Nephron progenitor cell (in vitro differentiated cells): ENCODE measurements at regions not wholly inside any gene's neighbourhood (a gene's known extent, or its start where the extent isn't known, plus 50 kb on each side); places are given as distances from the start of the nearest gene placed in this dataset.
"Not testable (repeated sequence)": the region's sequence is repeated elsewhere in the genome, so short reads cannot be mapped to it uniquely, and the experiment has no call there.

Source experiments
- DNase-seq: peaks from one replicate; pipeline ENCODE4 v3.0.0; 2021
- H3K27ac Mint-ChIP-seq: 2 replicates; pipeline ENCODE4 v1.8.0; 2021; ENCODE audit warnings: mild to moderate bottlenecking, moderate library complexity, mixed read lengths
- H3K27me3 Mint-ChIP-seq: 2 replicates; pipeline ENCODE4 v1.8.0; 2021; ENCODE audit warnings: mild to moderate bottlenecking, low read depth, mixed read lengths; ENCODE audit not compliant: poor library complexity
- H3K36me3 Mint-ChIP-seq: 2 replicates; pipeline ENCODE4 v1.8.0; 2021; ENCODE audit warnings: low read depth, mixed read lengths
- H3K4me1 Mint-ChIP-seq: 2 replicates; pipeline ENCODE4 v1.8.0; 2021; ENCODE audit warnings: mixed read lengths
- H3K4me3 Mint-ChIP-seq: 2 replicates; pipeline ENCODE4 v1.8.0; 2021; ENCODE audit warnings: mild to moderate bottlenecking, moderate library complexity, mixed read lengths
- H3K9me3 Mint-ChIP-seq: 2 replicates; pipeline ENCODE4 v1.8.0; 2021; ENCODE audit warnings: mild to moderate bottlenecking, moderate library complexity, mixed read lengths
- CTCF ChIP-seq: fragments of 200-600 bp; sonication (generic); IDR thresholded peaks from 2 replicates; pipeline ENCODE4 v1.5.0; 2021; ENCODE audit warnings: antibody characterized with exemption

DNA sequence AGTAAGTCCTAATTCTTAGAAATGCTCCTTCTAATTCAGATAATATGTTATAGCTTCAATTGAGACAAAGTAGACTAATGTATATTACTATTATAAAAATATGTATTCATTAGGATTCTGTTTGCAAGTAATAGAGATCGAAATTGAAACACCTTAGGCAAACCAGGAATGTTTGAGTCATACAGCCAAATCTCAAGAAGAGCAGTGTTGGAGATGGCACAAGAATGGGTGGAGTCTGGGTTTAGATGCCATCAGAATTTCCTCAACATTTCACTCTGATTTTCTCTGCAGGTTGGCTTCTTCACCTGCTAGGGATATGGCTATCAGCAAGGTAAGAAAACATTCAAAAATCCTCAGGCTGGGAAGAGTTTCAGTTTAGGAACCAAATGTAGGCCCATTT is 405.4 kb downstream of the CCDC85A start:
- Mint-ChIP-seq H3K36me3 (no peaks in the 10 kb centered on the region), H3K9me3 (no peaks in the 10 kb centered on the region), H3K4me1 (no peaks in the 10 kb centered on the region), H3K4me3 (no peak overlapping the region), H3K27me3 (no peaks in the 10 kb centered on the region), H3K27ac (no peak overlapping the region)
- no peak for DNase-seq
- no peak for TF ChIP-seq CTCF

GRCh38 chr2:56589835-56590234 is 406.0 kb downstream of the CCDC85A start:
- Mint-ChIP-seq H3K9me3 (no peaks in the 10 kb centered on the region), H3K27ac (no peak overlapping the region), H3K4me1 (no peaks in the 10 kb centered on the region), H3K27me3 (no peaks in the 10 kb centered on the region), H3K4me3 (no peak overlapping the region), H3K36me3 (no peaks in the 10 kb centered on the region)
- DNase-seq, result no peak
- no peak for TF ChIP-seq CTCF

- Mint-ChIP-seq H3K4me3 (no peak overlapping the region), H3K27me3 (no peaks in the 10 kb centered on the region), H3K36me3 (no peaks in the 10 kb centered on the region), H3K27ac (no peak overlapping the region), H3K9me3 (no peaks in the 10 kb centered on the region), H3K4me1 (no peaks in the 10 kb centered on the region)
- no peak for DNase-seq
- TF ChIP-seq CTCF, result no peak
Observed at GRCh38 chr2:56590611-56591010, 406.8 kb downstream of the CCDC85A start.

DNA sequence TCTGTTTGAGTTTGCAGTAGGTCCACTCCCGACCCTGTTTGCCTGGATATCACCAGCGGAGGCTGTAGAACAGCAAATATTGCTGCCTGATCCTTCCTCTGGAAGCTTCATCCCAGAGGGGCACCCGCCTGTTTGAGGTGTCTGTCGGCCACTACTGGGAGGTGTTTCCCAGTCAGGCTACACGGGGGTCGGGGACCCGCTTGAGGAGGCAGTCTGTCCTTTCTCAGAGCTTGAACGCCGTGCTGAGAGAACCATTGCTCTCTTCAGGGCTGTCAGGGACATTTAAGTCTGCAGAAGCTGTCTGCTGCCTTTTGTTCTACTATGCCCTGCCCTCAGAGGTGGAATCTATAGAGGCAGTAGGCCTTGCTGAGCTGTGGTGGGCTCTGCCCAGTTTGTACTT is 422.3 kb downstream of the CCDC85A start:
- H3K27me3 Mint-ChIP-seq, DNase-seq, H3K4me1 Mint-ChIP-seq, H3K4me3 Mint-ChIP-seq, H3K9me3 Mint-ChIP-seq, H3K27ac Mint-ChIP-seq, H3K36me3 Mint-ChIP-seq: not testable (repeated sequence)

GRCh38 chr2:56613254-56613653 is 429.5 kb downstream of the CCDC85A start:
- H3K4me1 Mint-ChIP-seq, result no peaks in the 10 kb centered on the region
- H3K27me3 Mint-ChIP-seq, result peaks cover 9% of the 10 kb centered on the region
- peaks cover 2% of the 10 kb centered on the region for H3K9me3 Mint-ChIP-seq
- no peaks in the 10 kb centered on the region for H3K36me3 Mint-ChIP-seq
- no peak overlapping the region for H3K4me3 Mint-ChIP-seq
- TF ChIP-seq CTCF, result no peak
- no peak overlapping the region for H3K27ac Mint-ChIP-seq
- no peak for DNase-seq

DNA sequence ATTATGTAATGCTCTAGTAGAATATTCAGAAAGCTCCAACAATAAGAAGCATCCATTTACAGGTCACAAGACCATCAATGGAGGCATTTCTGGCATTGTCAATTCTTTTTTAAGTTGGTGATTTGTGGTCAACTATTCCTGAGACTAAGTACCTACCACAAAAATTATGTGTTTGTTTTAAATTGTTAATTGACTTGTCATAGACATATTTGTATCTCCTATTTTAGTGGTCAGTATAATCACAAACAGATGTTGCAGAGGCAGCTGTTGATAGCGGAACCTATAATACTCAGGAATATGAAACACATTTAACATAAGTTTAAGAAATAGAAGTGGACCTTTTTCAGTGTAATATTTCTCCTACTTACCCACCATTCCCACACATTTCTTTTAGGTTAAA is 430.1 kb downstream of the CCDC85A start:
- Mint-ChIP-seq H3K27ac (no peak overlapping the region), H3K4me1 (no peaks in the 10 kb centered on the region), H3K27me3 (peaks cover 9% of the 10 kb centered on the region), H3K9me3 (peaks cover 8% of the 10 kb centered on the region), H3K36me3 (no peaks in the 10 kb centered on the region), H3K4me3 (no peak overlapping the region)
- no peak for DNase-seq
- no peak for TF ChIP-seq CTCF
